ENCODE measurements at regions not wholly inside any gene's neighbourhood (a gene's known extent, or its start where the extent isn't known, plus 50 kb on each side); places are given as distances from the start of the nearest gene placed in this dataset.

DNA sequence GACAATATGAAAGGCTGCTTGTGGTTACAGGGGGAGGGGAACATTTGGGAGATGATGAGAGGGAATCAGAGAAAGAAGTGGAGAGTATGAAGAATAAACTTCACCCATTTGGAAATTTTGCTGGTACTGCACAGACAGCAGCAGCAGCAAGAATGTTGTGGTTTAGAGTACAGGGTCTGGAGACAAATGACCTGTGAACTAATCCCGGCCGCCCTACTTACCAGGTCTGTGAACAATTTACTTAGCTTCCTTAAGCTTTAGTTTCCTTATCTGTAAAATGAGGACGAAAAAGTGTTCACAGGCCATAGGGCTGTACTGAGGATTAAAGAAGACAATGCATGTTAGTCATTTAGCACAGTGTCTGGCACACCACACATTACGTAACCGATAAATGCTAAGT, 685.4 kb upstream of the CELF4 start:
- TF ChIP-seq CTCF (IDR thresholded peaks at IDR 0.05; ENCODE audit: extremely low read depth in 1 of 2, insufficient read depth in 1 of 2, low read depth in 1 of 2, low read length in 2 of 2) (no peak), POLR2A (IDR thresholded peaks at IDR 0.05; ENCODE audit: low read depth, low read length) (no peak), POLR2AphosphoS5 (IDR thresholded peaks at IDR 0.05; ENCODE audit: insufficient read depth, low read depth, low read length) (no peak), MAX (IDR thresholded peaks at IDR 0.05; ENCODE audit: insufficient read depth, insufficient read length) (no peak), EZH2 (IDR thresholded peaks at IDR 0.05; ENCODE audit: borderline replicate concordance, low read depth, low read length, severe bottlenecking) (no peak), JUN (IDR thresholded peaks at IDR 0.05; ENCODE audit: borderline replicate concordance, insufficient read depth, insufficient read length, low read depth) (no peak), MYC (IDR thresholded peaks at IDR 0.05; ENCODE audit: low read depth, low read length) (no peak), FOS (IDR thresholded peaks at IDR 0.05; ENCODE audit: borderline replicate concordance, insufficient read depth, low read length) (no peak)

Data from endothelial cell of umbilical vein (primary cell).